ENCODE measurements at regions not wholly inside any gene's neighbourhood (a gene's known extent, or its start where the extent isn't known, plus 50 kb on each side); places are given as distances from the start of the nearest gene placed in this dataset.

DNA sequence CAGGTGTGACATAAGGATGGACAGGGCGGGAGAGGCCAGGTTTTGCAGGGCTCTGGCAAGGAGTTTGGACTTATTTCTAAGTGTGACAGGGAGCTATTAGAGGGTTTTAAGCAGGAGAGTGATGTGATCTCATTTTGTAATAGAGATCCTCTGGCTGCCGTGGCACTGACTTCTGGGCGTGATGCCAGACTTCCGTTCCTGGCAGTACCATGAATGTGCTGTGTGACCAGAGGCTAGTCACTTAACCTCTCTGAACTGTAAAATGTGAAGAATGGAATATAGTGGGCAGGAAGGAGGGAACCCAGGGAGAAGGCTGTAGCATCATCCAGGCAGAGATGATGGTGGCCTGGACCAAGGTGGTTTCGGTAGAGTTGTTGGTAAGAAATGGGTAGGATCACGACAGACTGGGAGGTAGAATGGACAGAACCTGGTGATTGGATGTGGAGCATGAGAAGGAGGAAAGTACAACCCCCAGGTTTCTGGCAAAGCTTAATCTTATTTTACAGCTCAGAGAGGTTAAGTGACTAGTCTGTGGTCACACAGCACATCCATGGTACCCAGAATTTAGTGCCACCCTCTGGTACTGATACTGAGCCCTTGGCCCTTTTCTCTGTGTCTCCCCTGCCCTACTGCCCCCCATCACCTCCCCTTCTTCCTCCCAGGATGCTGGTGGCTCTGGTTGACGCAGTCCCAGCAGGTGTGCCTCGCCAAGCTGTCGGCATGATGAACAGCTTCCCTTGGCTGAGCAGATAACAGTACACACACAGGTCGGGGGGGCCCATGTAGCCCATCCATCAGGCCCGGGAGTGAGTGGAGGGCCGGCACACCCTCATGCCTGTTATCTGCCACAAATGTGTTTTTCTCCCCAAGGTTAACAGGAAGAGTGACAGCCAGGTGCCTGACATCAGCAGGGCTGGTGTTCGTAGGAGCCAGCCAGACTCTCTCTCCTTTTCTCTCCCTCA lies 52.9 kb upstream of the CTNNBL1 start:
- Histone ChIP-seq H3K4me3 (ENCODE audit: low read depth in 2 of 2, low read length in 2 of 2) (no peak overlapping the region), H3K36me3 (ENCODE audit: control insufficient read depth, insufficient read depth, low read length) (no peaks in the 10 kb centered on the region), H3K4me1 (ENCODE audit: control insufficient read depth, insufficient read depth, low read length) (no peaks in the 10 kb centered on the region), H3K9me3 (ENCODE audit: control insufficient read depth, insufficient read depth, low read depth, low read length) (no peaks in the 10 kb centered on the region), H3K27me3 (ENCODE audit: control insufficient read depth, insufficient read depth, low read length) (peaks cover 17% of the 10 kb centered on the region), H3K27ac (ENCODE audit: low read length) (no peak overlapping the region)
- ChIA-PET CTCF (interaction anchor here (0.5 kb wide), 1 partner anchor 164 kb away, joined by 7 read pairs; no protein-coding TSS in a partner anchor), POLR2A (no interaction called here)
- no TSS peak for BruUV-seq (replicated peaks)
- no peak for DNase-seq (ENCODE audit: low read depth, low spot score)
- no peak for TF ChIP-seq TCF7L2 (IDR thresholded peaks at IDR 0.05; ENCODE audit: low read depth, low read length)
- TF ChIP-seq SIN3A (IDR thresholded peaks at IDR 0.05; ENCODE audit: borderline replicate concordance, insufficient read depth, low read depth, low read length) = no peak
- TF ChIP-seq POLR2AphosphoS5 (IDR thresholded peaks at IDR 0.05; ENCODE audit: low read depth, low read length) = no peak
- TF ChIP-seq, protein P1, sequence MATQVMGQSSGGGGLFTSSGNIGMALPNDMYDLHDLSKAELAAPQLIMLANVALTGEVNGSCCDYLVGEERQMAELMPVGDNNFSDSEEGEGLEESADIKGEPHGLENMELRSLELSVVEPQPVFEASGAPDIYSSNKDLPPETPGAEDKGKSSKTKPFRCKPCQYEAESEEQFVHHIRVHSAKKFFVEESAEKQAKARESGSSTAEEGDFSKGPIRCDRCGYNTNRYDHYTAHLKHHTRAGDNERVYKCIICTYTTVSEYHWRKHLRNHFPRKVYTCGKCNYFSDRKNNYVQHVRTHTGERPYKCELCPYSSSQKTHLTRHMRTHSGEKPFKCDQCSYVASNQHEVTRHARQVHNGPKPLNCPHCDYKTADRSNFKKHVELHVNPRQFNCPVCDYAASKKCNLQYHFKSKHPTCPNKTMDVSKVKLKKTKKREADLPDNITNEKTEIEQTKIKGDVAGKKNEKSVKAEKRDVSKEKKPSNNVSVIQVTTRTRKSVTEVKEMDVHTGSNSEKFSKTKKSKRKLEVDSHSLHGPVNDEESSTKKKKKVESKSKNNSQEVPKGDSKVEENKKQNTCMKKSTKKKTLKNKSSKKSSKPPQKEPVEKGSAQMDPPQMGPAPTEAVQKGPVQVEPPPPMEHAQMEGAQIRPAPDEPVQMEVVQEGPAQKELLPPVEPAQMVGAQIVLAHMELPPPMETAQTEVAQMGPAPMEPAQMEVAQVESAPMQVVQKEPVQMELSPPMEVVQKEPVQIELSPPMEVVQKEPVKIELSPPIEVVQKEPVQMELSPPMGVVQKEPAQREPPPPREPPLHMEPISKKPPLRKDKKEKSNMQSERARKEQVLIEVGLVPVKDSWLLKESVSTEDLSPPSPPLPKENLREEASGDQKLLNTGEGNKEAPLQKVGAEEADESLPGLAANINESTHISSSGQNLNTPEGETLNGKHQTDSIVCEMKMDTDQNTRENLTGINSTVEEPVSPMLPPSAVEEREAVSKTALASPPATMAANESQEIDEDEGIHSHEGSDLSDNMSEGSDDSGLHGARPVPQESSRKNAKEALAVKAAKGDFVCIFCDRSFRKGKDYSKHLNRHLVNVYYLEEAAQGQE (IDR thresholded peaks at IDR 0.05; ENCODE audit: insufficient read depth in 1 of 2, low read depth in 2 of 2, low read length in 1 of 2) = no peak
- TF ChIP-seq, protein P2, sequence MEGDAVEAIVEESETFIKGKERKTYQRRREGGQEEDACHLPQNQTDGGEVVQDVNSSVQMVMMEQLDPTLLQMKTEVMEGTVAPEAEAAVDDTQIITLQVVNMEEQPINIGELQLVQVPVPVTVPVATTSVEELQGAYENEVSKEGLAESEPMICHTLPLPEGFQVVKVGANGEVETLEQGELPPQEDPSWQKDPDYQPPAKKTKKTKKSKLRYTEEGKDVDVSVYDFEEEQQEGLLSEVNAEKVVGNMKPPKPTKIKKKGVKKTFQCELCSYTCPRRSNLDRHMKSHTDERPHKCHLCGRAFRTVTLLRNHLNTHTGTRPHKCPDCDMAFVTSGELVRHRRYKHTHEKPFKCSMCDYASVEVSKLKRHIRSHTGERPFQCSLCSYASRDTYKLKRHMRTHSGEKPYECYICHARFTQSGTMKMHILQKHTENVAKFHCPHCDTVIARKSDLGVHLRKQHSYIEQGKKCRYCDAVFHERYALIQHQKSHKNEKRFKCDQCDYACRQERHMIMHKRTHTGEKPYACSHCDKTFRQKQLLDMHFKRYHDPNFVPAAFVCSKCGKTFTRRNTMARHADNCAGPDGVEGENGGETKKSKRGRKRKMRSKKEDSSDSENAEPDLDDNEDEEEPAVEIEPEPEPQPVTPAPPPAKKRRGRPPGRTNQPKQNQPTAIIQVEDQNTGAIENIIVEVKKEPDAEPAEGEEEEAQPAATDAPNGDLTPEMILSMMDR (IDR thresholded peaks at IDR 0.05) = no peak
- intact Hi-C loops (cut with micrococcal nuclease; ENCODE audit: unreplicated experiment) = no loop called here
- ATAC-seq = no peak
- in situ Hi-C loops (cut with HindIII; ENCODE audit: low pct_unique_long_range_greater_than_20kb, low sequenced_read_pairs) = no loop called here

DNA sequence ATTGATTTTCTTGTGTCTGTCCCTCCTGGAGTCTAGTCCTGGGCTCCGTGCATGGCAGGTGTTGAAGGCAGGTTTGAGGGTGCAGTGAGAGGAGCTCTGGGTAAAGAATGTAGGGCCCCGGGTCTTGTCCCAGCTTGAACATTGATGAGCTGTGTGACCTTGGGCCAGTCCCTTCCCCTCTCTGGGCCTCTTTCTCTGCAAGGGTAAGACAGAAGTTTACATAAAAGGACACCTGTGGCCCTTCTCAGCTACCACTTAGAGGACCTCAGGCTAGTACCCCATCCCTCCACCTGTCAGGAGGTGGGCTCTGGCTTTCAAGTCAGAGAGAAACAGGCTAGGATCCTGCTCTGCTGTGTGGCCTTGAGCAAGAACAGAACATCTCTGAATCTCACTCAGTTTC lies 55.3 kb upstream of the CTNNBL1 start:
- TF ChIP-seq, protein P1 (IDR thresholded peaks at IDR 0.05; ENCODE audit: insufficient read depth in 1 of 2, low read depth in 2 of 2, low read length in 1 of 2) = no peak
- TF ChIP-seq SIN3A (IDR thresholded peaks at IDR 0.05; ENCODE audit: borderline replicate concordance, insufficient read depth, low read depth, low read length) (no peak), TCF7L2 (IDR thresholded peaks at IDR 0.05; ENCODE audit: low read depth, low read length) (no peak)
- CTCF ChIA-PET = no interaction called here
- intact Hi-C loops (cut with micrococcal nuclease; ENCODE audit: unreplicated experiment) (no loop called here), in situ Hi-C loops (cut with HindIII; ENCODE audit: low pct_unique_long_range_greater_than_20kb, low sequenced_read_pairs) (no loop called here)
- no peaks in the 10 kb centered on the region for H3K36me3 ChIP-seq (ENCODE audit: control insufficient read depth, insufficient read depth, low read length)
- H3K9me3 ChIP-seq (ENCODE audit: control insufficient read depth, insufficient read depth, low read depth, low read length) = peaks cover 9% of the 10 kb centered on the region; the same call in 1 of the 2 replicates
- POLR2A ChIA-PET = no interaction called here
- H3K27me3 ChIP-seq (ENCODE audit: control insufficient read depth, insufficient read depth, low read length) = peaks cover 10% of the 10 kb centered on the region
- DNase-seq (ENCODE audit: low read depth, low spot score) = no peak
- no peaks in the 10 kb centered on the region for H3K4me1 ChIP-seq (ENCODE audit: control insufficient read depth, insufficient read depth, low read length)
- no peak overlapping the region for H3K4me3 ChIP-seq (ENCODE audit: low read depth in 2 of 2, low read length in 2 of 2)
- no peak for ATAC-seq
- no peak overlapping the region for H3K27ac ChIP-seq (ENCODE audit: low read length)
- no TSS peak for BruUV-seq (replicated peaks)
